HL-60 (cell line): ENCODE measurements at regions not wholly inside any gene's neighbourhood (a gene's known extent, or its start where the extent isn't known, plus 50 kb on each side); places are given as distances from the start of the nearest gene placed in this dataset.

Source experiments
- GABPA ChIP-seq: IDR thresholded peaks from 2 replicates; pipeline ENCODE4 v1.6.1; 2012; ENCODE audit warnings: low read depth
- POLR2AphosphoS5 ChIP-seq: IDR thresholded peaks from 2 replicates; pipeline ENCODE4 v1.6.1; 2012; ENCODE audit warnings: low read depth
- SPI1 ChIP-seq: IDR thresholded peaks from 2 replicates; pipeline ENCODE4 v1.6.1; 2012; ENCODE audit warnings: low read depth, mild to moderate bottlenecking, borderline replicate concordance
- TF ChIP-seq, protein P1 (sequence below): IDR thresholded peaks from one replicate; pipeline ENCODE4 v1.5.1; 2011; ENCODE audit warnings: low read length, control low read depth, inconsistent platforms; ENCODE audit not compliant: insufficient read depth
- TF ChIP-seq, protein P2 (sequence below): IDR thresholded peaks from 2 replicates; pipeline ENCODE4 v1.6.1; 2012; ENCODE audit warnings: low read depth; ENCODE audit not compliant: insufficient replicate concordance

DNA sequence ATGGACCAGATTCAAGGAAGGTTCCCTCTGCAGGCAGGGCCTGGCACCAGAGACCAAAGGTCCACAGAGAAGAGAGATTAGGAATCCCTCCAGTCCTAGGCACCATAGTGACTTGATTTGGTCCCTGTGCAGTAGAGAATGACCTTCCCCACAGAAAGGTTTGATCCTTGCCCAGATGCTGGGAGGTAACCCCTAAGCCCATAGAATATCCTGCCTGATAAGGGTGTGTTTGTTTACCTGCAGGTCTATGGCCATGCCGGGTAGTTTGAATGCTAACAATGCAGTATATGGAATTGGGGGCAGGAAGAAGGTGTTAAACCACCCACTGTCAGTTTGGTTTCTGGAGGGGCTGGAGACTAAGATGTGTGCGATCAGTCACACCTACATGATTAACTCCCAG is 57.1 kb upstream of the NFASC start:
- TF ChIP-seq, protein P1, sequence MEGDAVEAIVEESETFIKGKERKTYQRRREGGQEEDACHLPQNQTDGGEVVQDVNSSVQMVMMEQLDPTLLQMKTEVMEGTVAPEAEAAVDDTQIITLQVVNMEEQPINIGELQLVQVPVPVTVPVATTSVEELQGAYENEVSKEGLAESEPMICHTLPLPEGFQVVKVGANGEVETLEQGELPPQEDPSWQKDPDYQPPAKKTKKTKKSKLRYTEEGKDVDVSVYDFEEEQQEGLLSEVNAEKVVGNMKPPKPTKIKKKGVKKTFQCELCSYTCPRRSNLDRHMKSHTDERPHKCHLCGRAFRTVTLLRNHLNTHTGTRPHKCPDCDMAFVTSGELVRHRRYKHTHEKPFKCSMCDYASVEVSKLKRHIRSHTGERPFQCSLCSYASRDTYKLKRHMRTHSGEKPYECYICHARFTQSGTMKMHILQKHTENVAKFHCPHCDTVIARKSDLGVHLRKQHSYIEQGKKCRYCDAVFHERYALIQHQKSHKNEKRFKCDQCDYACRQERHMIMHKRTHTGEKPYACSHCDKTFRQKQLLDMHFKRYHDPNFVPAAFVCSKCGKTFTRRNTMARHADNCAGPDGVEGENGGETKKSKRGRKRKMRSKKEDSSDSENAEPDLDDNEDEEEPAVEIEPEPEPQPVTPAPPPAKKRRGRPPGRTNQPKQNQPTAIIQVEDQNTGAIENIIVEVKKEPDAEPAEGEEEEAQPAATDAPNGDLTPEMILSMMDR: no peak
- TF ChIP-seq POLR2AphosphoS5: no peak
- TF ChIP-seq, protein P2, sequence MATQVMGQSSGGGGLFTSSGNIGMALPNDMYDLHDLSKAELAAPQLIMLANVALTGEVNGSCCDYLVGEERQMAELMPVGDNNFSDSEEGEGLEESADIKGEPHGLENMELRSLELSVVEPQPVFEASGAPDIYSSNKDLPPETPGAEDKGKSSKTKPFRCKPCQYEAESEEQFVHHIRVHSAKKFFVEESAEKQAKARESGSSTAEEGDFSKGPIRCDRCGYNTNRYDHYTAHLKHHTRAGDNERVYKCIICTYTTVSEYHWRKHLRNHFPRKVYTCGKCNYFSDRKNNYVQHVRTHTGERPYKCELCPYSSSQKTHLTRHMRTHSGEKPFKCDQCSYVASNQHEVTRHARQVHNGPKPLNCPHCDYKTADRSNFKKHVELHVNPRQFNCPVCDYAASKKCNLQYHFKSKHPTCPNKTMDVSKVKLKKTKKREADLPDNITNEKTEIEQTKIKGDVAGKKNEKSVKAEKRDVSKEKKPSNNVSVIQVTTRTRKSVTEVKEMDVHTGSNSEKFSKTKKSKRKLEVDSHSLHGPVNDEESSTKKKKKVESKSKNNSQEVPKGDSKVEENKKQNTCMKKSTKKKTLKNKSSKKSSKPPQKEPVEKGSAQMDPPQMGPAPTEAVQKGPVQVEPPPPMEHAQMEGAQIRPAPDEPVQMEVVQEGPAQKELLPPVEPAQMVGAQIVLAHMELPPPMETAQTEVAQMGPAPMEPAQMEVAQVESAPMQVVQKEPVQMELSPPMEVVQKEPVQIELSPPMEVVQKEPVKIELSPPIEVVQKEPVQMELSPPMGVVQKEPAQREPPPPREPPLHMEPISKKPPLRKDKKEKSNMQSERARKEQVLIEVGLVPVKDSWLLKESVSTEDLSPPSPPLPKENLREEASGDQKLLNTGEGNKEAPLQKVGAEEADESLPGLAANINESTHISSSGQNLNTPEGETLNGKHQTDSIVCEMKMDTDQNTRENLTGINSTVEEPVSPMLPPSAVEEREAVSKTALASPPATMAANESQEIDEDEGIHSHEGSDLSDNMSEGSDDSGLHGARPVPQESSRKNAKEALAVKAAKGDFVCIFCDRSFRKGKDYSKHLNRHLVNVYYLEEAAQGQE: no peak
- TF ChIP-seq SPI1: no peak
- no peak for TF ChIP-seq GABPA
